Sigmoid colon (tissue), 4 donors: ENCODE measurements at regions not wholly inside any gene's neighbourhood (a gene's known extent, or its start where the extent isn't known, plus 50 kb on each side); places are given as distances from the start of the nearest gene placed in this dataset.

Experiments used
- EP300 ChIP-seq, 4 donors: sonication (generic); formaldehyde crosslinking; IDR thresholded peaks; one replicate each; pipeline ENCODE4 v1.6.1; 2017; ENCODE audit warnings: antibody characterized with exemption in 4 of 4
- POLR2A ChIP-seq, 2 donors: fragments of 450-650 bp; IDR thresholded peaks; one replicate each; pipeline ENCODE4 v1.6.1; 2016; ENCODE audit warnings: antibody characterized with exemption in 2 of 2, mild to moderate bottlenecking in 2 of 2, moderate library complexity in 2 of 2
- TF ChIP-seq, protein P1 (sequence below), 4 experiments: fragments of 450-650 bp in 3 of 4; fragments of 200-600 bp in 1 of 4; IDR thresholded peaks; one replicate each; pipeline ENCODE4 v1.5.1; 2016 to 2019; ENCODE audit warnings: antibody characterized with exemption in 4 of 4, mild to moderate bottlenecking in 3 of 4, moderate library complexity in 2 of 4

DNA sequence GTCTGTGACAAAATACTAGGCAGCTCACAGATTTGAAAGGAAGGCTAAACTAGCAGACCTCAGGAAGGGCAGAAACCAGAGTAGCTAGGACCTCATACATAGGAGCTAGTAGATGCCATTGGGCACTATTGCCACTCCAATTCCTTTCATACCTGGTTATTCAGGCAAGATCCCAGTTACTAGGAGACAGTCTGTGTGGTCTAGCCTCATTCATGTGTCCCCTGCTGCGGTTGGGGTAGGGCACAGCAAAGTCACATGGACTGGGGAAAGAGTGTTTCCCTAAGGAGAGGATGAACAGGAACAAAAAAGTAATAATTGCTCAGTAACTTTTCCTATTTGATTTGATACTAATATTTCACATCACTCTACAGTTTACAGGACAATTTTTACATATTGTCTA is 204.6 kb upstream of the HEY2 start:
- TF ChIP-seq, protein P1, sequence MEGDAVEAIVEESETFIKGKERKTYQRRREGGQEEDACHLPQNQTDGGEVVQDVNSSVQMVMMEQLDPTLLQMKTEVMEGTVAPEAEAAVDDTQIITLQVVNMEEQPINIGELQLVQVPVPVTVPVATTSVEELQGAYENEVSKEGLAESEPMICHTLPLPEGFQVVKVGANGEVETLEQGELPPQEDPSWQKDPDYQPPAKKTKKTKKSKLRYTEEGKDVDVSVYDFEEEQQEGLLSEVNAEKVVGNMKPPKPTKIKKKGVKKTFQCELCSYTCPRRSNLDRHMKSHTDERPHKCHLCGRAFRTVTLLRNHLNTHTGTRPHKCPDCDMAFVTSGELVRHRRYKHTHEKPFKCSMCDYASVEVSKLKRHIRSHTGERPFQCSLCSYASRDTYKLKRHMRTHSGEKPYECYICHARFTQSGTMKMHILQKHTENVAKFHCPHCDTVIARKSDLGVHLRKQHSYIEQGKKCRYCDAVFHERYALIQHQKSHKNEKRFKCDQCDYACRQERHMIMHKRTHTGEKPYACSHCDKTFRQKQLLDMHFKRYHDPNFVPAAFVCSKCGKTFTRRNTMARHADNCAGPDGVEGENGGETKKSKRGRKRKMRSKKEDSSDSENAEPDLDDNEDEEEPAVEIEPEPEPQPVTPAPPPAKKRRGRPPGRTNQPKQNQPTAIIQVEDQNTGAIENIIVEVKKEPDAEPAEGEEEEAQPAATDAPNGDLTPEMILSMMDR (IDR thresholded peaks at IDR 0.05): no peak
- TF ChIP-seq EP300 (IDR thresholded peaks at IDR 0.05): no peak
- TF ChIP-seq POLR2A (IDR thresholded peaks at IDR 0.05): no peak
